ENCODE measurements at regions not wholly inside any gene's neighbourhood (a gene's known extent, or its start where the extent isn't known, plus 50 kb on each side); places are given as distances from the start of the nearest gene placed in this dataset.

DNA sequence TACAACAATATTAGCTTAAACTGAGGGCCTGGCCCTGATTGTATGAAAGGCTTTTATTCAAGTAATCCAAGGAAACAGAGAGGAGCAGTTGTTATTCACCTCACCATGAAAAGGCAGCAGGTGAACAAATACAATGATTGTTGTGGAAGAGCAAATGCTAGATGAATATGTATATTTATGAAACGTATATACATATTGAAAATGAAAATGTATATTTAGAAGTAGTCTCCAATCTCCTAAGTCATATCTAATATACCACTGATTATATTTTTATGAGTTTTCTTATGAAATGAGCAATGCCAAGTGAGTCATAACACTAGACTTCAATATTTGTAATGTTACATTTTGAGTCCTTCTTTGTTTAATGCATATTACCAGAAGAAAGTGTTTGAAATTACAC, 116.2 kb upstream of the KCNMB2 start:
- ATAC-seq: no peak
- no peak for FAIRE-seq
- ChIA-PET CTCF (ENCODE audit: low intra/inter-chr PET ratio, low total read pairs) (no interaction called here), POLR2A (no interaction called here)
- no peak for TF ChIP-seq ZNF572 (CRISPR knock-in tag; IDR thresholded peaks at IDR 0.05)
- no peak for TF ChIP-seq STAG1 (CRISPR knock-in tag; IDR thresholded peaks at IDR 0.05)
- no peak for TF ChIP-seq JDP2 (CRISPR knock-in tag; IDR thresholded peaks at IDR 0.05; ENCODE audit: borderline replicate concordance)
- no peak for TF ChIP-seq ZNF543 (CRISPR knock-in tag; IDR thresholded peaks at IDR 0.05)
- TF ChIP-seq PCBP2 (optimal IDR thresholded peaks at IDR 0.05; ENCODE audit: low read depth, low read length, poor library complexity, severe bottlenecking): no peak
- TF ChIP-seq ZFX (CRISPR knock-in tag; IDR thresholded peaks at IDR 0.05; ENCODE audit: low read depth): no peak
- no peak for TF ChIP-seq ZKSCAN1 (IDR thresholded peaks at IDR 0.05; ENCODE audit: low read length)
- TF ChIP-seq, protein P1, sequence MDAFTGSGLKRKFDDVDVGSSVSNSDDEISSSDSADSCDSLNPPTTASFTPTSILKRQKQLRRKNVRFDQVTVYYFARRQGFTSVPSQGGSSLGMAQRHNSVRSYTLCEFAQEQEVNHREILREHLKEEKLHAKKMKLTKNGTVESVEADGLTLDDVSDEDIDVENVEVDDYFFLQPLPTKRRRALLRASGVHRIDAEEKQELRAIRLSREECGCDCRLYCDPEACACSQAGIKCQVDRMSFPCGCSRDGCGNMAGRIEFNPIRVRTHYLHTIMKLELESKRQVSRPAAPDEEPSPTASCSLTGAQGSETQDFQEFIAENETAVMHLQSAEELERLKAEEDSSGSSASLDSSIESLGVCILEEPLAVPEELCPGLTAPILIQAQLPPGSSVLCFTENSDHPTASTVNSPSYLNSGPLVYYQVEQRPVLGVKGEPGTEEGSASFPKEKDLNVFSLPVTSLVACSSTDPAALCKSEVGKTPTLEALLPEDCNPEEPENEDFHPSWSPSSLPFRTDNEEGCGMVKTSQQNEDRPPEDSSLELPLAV (CRISPR knock-in tag; conservative IDR thresholded peaks at IDR 0.05; ENCODE audit: low read depth): no peak
- TF ChIP-seq ELF3 (CRISPR knock-in tag; IDR thresholded peaks at IDR 0.05): no peak
- no peak for TF ChIP-seq KMT2B (CRISPR knock-in tag; IDR thresholded peaks at IDR 0.05)
- TF ChIP-seq ZNF17 (CRISPR knock-in tag; IDR thresholded peaks at IDR 0.05): no peak
- TF ChIP-seq U2AF2 (IDR thresholded peaks at IDR 0.05; ENCODE audit: low read depth, low read length): no peak
- TF ChIP-seq RBM22 (optimal IDR thresholded peaks at IDR 0.05; ENCODE audit: low read length): no peak
- TF ChIP-seq, protein P2, sequence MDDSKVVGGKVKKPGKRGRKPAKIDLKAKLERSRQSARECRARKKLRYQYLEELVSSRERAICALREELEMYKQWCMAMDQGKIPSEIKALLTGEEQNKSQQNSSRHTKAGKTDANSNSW (CRISPR knock-in tag; IDR thresholded peaks at IDR 0.05; ENCODE audit: borderline replicate concordance): no peak
- no peak for TF ChIP-seq HES4 (CRISPR knock-in tag; IDR thresholded peaks at IDR 0.05; ENCODE audit: borderline replicate concordance)
- TF ChIP-seq ZFP37 (CRISPR knock-in tag; IDR thresholded peaks at IDR 0.05; ENCODE audit: borderline replicate concordance): no peak
- TF ChIP-seq, protein P3, sequence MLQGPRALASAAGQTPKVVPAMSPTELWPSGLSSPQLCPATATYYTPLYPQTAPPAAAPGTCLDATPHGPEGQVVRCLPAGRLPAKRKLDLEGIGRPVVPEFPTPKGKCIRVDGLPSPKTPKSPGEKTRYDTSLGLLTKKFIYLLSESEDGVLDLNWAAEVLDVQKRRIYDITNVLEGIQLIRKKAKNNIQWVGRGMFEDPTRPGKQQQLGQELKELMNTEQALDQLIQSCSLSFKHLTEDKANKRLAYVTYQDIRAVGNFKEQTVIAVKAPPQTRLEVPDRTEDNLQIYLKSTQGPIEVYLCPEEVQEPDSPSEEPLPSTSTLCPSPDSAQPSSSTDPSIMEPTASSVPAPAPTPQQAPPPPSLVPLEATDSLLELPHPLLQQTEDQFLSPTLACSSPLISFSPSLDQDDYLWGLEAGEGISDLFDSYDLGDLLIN (CRISPR knock-in tag; IDR thresholded peaks at IDR 0.05; ENCODE audit: borderline replicate concordance): no peak
- TF ChIP-seq, protein P4, sequence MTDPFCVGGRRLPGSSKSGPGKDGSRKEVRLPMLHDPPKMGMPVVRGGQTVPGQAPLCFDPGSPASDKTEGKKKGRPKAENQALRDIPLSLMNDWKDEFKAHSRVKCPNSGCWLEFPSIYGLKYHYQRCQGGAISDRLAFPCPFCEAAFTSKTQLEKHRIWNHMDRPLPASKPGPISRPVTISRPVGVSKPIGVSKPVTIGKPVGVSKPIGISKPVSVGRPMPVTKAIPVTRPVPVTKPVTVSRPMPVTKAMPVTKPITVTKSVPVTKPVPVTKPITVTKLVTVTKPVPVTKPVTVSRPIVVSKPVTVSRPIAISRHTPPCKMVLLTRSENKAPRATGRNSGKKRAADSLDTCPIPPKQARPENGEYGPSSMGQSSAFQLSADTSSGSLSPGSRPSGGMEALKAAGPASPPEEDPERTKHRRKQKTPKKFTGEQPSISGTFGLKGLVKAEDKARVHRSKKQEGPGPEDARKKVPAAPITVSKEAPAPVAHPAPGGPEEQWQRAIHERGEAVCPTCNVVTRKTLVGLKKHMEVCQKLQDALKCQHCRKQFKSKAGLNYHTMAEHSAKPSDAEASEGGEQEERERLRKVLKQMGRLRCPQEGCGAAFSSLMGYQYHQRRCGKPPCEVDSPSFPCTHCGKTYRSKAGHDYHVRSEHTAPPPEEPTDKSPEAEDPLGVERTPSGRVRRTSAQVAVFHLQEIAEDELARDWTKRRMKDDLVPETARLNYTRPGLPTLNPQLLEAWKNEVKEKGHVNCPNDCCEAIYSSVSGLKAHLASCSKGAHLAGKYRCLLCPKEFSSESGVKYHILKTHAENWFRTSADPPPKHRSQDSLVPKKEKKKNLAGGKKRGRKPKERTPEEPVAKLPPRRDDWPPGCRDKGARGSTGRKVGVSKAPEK (CRISPR knock-in tag; IDR thresholded peaks at IDR 0.05; ENCODE audit: borderline replicate concordance): no peak
- TF ChIP-seq, protein P5, sequence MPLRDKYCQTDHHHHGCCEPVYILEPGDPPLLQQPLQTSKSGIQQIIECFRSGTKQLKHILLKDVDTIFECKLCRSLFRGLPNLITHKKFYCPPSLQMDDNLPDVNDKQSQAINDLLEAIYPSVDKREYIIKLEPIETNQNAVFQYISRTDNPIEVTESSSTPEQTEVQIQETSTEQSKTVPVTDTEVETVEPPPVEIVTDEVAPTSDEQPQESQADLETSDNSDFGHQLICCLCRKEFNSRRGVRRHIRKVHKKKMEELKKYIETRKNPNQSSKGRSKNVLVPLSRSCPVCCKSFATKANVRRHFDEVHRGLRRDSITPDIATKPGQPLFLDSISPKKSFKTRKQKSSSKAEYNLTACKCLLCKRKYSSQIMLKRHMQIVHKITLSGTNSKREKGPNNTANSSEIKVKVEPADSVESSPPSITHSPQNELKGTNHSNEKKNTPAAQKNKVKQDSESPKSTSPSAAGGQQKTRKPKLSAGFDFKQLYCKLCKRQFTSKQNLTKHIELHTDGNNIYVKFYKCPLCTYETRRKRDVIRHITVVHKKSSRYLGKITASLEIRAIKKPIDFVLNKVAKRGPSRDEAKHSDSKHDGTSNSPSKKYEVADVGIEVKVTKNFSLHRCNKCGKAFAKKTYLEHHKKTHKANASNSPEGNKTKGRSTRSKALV (CRISPR knock-in tag; IDR thresholded peaks at IDR 0.05): no peak
- Histone ChIP-seq H2AFZ (ENCODE audit: low read length) (no peak overlapping the region), H3K36me3 (replicated peaks in 1 of 2; ENCODE audit: control insufficient read depth in 1 of 2, insufficient read depth in 2 of 2, low read length in 2 of 2) (no peaks in the 10 kb centered on the region), H3K79me2 (ENCODE audit: insufficient read depth, low read length) (no peaks in the 10 kb centered on the region), H3K4me1 (ENCODE audit: insufficient read depth, low read length) (no peaks in the 10 kb centered on the region), H3K4me2 (ENCODE audit: low read depth, low read length) (no peak overlapping the region), H4K20me1 (ENCODE audit: insufficient read depth, low read length) (no peaks in the 10 kb centered on the region), H3K27me3 (ENCODE audit: control insufficient read depth in 1 of 2, insufficient read depth in 2 of 2, low read length in 2 of 2) (no peaks in the 10 kb centered on the region), H3K4me3 (replicated peaks in 1 of 3; ENCODE audit: insufficient read depth in 1 of 3, low read depth in 2 of 3, low read length in 3 of 3) (no peak overlapping the region), H3K9me3 (ENCODE audit: low read length) (no peaks in the 10 kb centered on the region), H3K27ac (ENCODE audit: extremely low read length, insufficient read depth, low read length) (no peak overlapping the region), H3K9ac (ENCODE audit: insufficient read depth, low read depth, low read length) (no peak overlapping the region)
- 3% methylated on average over 1 of the region's 1 CpG for WGBS (ENCODE audit: low lambda C conversion rate)
- BruUV-seq (replicated peaks): no TSS peak
- intact Hi-C loops (cut with micrococcal nuclease; ENCODE audit: unreplicated experiment) (no loop called here), in situ Hi-C loops (cut with HindIII; ENCODE audit: extremely low pct_ligation_motif_present, low pct_unique_long_range_greater_than_20kb) (no loop called here)
- DNase-seq (ENCODE audit: low spot score): no peak
